ENCODE measurements at regions not wholly inside any gene's neighbourhood (a gene's known extent, or its start where the extent isn't known, plus 50 kb on each side); places are given as distances from the start of the nearest gene placed in this dataset.
"Not testable (repeated sequence)": the region's sequence is repeated elsewhere in the genome, so short reads cannot be mapped to it uniquely, and the experiment has no call there.

DNA sequence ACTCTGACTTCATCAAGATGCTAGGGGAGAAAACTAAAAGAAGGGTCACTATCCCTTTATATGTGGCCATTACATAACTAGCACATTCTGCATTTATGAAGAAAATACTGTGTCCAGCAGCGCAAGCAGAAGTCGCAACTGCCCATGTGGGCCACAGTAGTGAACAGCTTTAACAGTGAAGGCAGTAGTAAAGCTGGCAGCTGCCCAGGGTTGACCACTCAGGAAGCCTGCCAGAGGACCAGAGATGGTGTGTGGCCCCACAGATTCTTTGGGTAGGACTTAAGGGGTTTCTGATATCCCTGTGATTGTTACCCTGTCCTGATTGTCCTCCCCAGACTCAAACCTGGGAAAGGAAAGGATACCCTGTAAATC, 88.3 kb upstream of the NT5E start:
- ChIA-PET CTCF (interaction anchor here (0.9 to 7.7 kb wide), 4 partner anchors 9 to 122 kb away, joined by 3 to 82 read pairs (median 4); no protein-coding TSS in a partner anchor), POLR2A (interaction anchor here (1.1 kb wide), 1 partner anchor 317 kb away, joined by 3 read pairs; no protein-coding TSS in a partner anchor)
- DNase-seq (ENCODE audit: extremely low spot score): no peak
- TF ChIP-seq, protein P1, sequence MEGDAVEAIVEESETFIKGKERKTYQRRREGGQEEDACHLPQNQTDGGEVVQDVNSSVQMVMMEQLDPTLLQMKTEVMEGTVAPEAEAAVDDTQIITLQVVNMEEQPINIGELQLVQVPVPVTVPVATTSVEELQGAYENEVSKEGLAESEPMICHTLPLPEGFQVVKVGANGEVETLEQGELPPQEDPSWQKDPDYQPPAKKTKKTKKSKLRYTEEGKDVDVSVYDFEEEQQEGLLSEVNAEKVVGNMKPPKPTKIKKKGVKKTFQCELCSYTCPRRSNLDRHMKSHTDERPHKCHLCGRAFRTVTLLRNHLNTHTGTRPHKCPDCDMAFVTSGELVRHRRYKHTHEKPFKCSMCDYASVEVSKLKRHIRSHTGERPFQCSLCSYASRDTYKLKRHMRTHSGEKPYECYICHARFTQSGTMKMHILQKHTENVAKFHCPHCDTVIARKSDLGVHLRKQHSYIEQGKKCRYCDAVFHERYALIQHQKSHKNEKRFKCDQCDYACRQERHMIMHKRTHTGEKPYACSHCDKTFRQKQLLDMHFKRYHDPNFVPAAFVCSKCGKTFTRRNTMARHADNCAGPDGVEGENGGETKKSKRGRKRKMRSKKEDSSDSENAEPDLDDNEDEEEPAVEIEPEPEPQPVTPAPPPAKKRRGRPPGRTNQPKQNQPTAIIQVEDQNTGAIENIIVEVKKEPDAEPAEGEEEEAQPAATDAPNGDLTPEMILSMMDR (IDR thresholded peaks at IDR 0.05; ENCODE audit: control extremely low read depth, extremely low read depth, low read depth, missing control alignments): no peak

DNA sequence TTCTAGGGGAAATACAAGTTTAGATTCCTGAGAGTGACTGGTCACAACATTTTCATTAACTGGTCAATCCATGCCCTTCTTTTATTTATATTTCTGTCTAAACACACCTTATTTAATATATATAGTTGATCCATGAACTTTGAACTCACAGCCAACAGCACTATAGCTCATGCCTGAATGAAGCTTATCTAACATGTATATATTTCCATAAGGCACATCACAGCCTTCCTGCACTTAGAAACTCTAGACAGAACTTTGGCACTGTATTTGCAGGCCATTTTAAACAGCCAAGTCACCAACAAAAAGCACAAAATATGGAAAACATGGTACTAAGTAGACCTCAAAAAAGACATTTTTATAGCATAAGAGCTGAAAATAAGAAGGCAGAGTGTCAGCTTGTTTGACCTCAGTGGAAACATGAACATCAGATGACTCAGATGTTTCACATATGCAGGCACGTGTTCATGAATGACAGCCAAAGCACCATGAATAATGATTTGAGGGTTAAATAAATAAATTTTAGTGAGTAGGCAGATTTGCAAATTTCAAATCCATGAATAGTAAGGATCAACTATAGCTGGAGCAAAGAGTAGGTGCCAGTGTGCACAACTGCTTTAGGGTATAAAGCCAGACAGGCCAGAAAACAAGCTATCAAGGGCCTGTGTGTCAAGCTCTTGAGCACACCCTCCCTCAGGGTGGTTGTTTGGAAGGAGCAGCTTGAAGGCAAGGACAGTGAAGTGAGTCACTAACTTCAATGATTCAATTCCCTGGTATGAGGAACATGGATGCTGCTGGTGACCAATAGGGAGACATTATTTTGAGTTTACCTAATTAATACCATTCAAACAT, 88.9 kb upstream of the NT5E start:
- TF ChIP-seq, protein P1 (IDR thresholded peaks at IDR 0.05; ENCODE audit: control extremely low read depth, extremely low read depth, low read depth, missing control alignments): no peak
- POLR2A ChIA-PET: interaction anchor here (1.1 kb wide), 1 partner anchor 318 kb away, joined by 3 read pairs; no protein-coding TSS in a partner anchor

DNA sequence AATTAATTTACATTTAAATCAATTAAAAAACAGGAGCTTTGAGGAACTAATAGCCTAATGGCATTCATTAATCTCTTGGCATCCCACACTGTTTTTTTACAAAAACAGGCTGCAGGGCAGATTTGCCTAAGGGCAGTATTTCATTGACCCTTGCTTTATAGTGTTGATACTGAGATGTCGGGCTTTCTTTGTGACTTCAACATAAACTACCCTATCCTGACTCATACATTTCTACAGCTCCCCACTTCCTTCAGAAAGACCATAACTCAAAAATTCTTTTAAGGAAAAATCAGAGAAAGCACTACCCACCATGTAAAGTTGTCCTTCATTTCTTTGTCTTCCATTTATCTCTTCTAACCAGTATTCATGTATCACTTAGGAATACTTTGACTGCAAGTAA, 92.2 kb upstream of the NT5E start:
- CTCF ChIA-PET: interaction anchor here (0.8 to 7.7 kb wide), 4 partner anchors 118 to 214 kb away, joined by 3 to 82 read pairs (median 6); no protein-coding TSS in a partner anchor
- POLR2A ChIA-PET: interaction anchor here (0.6 kb wide), 1 partner anchor 282 kb away, joined by 3 read pairs; no protein-coding TSS in a partner anchor
- no peak for DNase-seq (ENCODE audit: extremely low spot score)
- TF ChIP-seq, protein P1 (IDR thresholded peaks at IDR 0.05; ENCODE audit: control extremely low read depth, extremely low read depth, low read depth, missing control alignments): no peak

More for the DNA sequence above, 88.9 kb upstream of the NT5E start:
- CTCF ChIA-PET: interaction anchor here (0.6 to 7.7 kb wide), 7 partner anchors 9 to 123 kb away, joined by 3 to 82 read pairs (median 4); no protein-coding TSS in a partner anchor
- no peak for DNase-seq (ENCODE audit: extremely low spot score)

DNA sequence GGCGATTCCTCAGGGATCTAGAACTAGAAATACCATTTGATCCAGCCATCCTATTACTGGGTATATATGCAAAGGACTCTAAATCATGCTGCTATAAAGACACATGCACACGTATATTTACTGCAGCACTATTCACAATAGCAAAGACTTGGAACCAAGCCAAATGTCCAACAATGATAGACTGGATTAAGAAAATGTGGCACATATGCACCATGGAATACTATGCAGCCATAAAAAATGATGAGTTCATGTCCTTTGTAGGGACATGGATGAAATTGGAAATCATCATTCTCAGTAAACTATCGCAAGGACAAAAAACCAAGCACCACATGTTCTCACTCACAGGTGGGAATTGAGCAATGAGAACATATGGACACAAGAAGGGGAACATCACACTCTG, 93.1 kb upstream of the NT5E start:
- POLR2A ChIA-PET: interaction anchor here (0.6 kb wide), 1 partner anchor 283 kb away, joined by 3 read pairs; no protein-coding TSS in a partner anchor
- not testable (repeated sequence) for DNase-seq (ENCODE audit: extremely low spot score)
- CTCF ChIA-PET: interaction anchor here (1.1 to 7.7 kb wide), 2 partner anchors 127 to 215 kb away, joined by 3 to 82 read pairs; no protein-coding TSS in a partner anchor

DNA sequence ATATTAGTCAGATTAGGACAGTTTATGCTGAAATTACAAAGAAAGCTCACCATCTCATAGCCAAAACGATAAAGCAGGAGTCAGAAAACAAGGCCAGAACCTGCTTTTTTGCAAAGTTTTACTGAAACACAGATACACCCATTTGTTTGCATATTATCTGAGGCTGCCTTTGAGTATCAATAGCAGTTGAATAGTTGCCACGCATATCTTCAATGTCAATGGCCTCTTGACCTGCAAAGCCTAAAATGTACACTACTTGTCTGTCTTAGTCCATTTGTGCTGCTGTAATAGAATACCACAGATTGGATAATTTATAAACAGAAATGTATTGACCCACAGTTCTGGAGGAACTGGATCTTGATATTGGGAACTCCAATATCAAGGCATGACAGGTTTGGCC, 94.1 kb upstream of the NT5E start:
- TF ChIP-seq, protein P1 (IDR thresholded peaks at IDR 0.05; ENCODE audit: control extremely low read depth, extremely low read depth, low read depth, missing control alignments): no peak
- ChIA-PET POLR2A (no interaction called here), CTCF (interaction anchor here (0.7 to 5.2 kb wide), 15 partner anchors 28 to 319 kb away, joined by 3 to 186 read pairs (median 5); partner anchors contain the start of gene NT5E)
- no peak for DNase-seq (ENCODE audit: extremely low spot score)

DNA sequence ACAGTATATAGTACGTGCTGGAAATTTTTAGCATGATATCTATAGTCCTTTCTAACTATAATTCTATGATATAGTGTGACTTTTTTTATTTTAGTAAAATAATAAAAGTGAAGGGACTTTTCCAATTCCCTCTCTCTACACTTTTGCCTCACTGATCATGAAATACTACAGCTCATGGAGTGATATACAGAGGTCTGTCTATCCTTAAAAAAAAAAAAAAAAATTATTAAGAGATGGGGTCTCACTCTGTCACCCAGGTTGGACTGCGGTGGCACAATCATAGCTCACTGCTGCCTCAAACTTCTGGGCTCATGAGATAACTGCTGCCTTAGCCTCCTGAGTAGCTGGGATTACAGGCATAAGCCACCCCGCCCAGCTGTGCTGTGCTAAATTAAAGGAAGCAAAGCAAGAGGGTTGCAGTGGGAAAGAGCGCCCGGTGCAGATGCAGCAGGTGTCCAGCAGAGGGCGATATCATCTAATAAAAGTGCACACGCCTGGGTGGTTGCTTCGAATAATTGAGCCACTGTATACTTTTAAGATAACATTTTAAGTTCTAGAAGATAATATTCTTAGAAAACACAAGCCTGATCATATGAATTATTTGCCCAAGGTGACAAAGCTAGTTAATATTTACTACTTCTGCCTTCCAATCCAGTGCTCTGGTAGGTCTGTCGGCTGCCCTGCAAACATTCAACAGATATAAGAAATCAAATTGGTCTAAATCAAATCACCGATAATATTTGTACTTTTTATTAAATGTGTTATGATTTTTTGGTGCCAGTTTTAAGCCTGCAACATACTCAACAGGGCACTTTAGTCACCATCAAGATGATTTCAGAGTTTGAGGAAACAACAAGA, 94.9 kb upstream of the NT5E start:
- POLR2A ChIA-PET: no interaction called here

More for the DNA sequence above, 94.9 kb upstream of the NT5E start:
- TF ChIP-seq, protein P1 (IDR thresholded peaks at IDR 0.05; ENCODE audit: control extremely low read depth, extremely low read depth, low read depth, missing control alignments): peak; percentile 98
- CTCF ChIA-PET: interaction anchor here (0.7 to 5.2 kb wide), 25 partner anchors 11 to 351 kb away, joined by 3 to 186 read pairs (median 4); partner anchors contain the start of gene NT5E
- DNase-seq (ENCODE audit: extremely low spot score): peak; percentile 57

Measured in GM10248 (cell line).